C4-2B (cell line): ENCODE measurements at regions not wholly inside any gene's neighbourhood (a gene's known extent, or its start where the extent isn't known, plus 50 kb on each side); places are given as distances from the start of the nearest gene placed in this dataset.

Experiments
- H3K27ac ChIP-seq: fragments of 450-650 bp; 2 replicates; pipeline ENCODE4 v1.5.1; 2017
- ZFX ChIP-seq: fragments of 450-650 bp; IDR thresholded peaks from 2 replicates; pipeline ENCODE4 v1.6.1; 2017
- TF ChIP-seq, protein P1 (sequence below): fragments of 450-650 bp; conservative IDR thresholded peaks from 2 replicates; pipeline ENCODE4 v1.5.1; 2017; ENCODE audit warnings: mild to moderate bottlenecking

DNA sequence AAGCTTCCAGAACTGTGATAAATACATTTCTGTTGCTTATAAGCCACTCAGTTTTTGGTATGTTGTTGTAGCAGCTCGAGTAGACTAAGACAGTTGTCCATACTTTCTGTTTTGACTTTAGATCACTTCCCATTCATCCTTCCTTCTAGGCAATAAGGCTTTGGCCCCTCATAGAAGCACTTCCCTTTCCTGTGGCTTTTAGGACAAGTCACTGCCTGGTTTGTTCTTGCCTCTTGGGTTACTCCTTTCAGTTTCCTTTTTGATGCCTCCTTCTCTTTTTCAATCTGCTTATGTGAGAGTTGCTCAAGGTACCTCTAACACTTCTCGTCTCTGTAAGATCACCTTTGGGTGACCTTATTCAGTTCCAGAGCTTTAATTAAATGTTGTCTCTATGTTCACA, 72.4 kb upstream of the NTRK2 start:
- TF ChIP-seq, protein P1, sequence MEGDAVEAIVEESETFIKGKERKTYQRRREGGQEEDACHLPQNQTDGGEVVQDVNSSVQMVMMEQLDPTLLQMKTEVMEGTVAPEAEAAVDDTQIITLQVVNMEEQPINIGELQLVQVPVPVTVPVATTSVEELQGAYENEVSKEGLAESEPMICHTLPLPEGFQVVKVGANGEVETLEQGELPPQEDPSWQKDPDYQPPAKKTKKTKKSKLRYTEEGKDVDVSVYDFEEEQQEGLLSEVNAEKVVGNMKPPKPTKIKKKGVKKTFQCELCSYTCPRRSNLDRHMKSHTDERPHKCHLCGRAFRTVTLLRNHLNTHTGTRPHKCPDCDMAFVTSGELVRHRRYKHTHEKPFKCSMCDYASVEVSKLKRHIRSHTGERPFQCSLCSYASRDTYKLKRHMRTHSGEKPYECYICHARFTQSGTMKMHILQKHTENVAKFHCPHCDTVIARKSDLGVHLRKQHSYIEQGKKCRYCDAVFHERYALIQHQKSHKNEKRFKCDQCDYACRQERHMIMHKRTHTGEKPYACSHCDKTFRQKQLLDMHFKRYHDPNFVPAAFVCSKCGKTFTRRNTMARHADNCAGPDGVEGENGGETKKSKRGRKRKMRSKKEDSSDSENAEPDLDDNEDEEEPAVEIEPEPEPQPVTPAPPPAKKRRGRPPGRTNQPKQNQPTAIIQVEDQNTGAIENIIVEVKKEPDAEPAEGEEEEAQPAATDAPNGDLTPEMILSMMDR, result no peak
- no peak for TF ChIP-seq ZFX
- H3K27ac ChIP-seq, result no peak overlapping the region

DNA sequence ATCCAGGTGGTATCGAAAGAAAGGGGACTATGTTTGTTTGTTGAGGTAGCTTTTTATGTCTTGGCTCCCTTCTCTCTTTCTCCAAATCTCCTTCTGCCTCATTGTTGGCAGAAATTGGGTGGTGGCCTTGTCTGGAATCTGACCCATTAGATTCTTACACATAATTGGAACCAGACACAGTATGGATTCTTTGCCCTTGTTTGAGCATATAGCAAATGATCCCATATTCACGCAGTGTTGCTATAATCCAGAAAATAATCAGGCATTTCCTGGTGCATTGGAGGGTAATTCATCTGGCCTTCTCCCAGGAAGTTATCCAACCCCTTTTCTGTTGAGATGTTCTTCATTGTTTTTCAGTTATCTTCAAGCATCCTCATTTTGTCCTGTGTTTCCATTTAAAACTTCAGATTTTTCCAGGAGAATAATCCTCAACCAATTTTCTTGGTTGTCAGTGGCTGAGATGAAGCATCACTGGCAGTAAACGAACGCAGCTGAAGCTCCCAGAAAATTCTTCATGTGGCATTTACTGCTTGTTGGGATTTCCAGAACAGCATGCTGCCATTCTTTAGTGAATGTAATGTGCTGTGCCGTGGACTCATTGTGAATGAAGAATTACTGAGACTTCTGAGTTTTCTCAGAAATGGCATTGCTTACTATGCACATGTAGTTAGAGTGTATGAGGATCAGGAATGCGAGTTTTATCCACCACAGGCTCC, 70.5 kb upstream of the NTRK2 start:
- H3K27ac ChIP-seq, result no peak overlapping the region
- TF ChIP-seq, protein P1, result no peak
- TF ChIP-seq ZFX, result no peak

DNA sequence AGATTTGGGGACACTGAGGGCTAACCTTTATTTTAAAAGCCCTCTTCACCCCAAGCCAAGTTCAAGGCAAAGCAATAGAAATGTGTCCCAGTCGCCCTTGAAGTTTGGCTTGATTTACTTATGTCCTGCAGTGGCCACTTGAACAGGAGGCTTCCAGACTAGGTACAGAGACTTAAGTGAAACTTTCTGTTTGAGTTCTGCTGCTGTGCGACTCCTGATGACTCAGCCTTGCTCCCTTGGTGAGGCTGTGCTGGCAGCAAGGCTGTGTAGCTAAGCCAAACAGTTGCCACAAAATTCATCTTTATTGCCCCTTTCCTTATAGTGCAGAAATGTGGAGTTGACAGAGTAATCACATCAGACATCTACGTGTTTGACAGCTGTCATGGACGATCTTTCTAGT, 68.8 kb upstream of the NTRK2 start:
- TF ChIP-seq, protein P1, result no peak
- TF ChIP-seq ZFX, result no peak
- H3K27ac ChIP-seq, result no peak overlapping the region

DNA sequence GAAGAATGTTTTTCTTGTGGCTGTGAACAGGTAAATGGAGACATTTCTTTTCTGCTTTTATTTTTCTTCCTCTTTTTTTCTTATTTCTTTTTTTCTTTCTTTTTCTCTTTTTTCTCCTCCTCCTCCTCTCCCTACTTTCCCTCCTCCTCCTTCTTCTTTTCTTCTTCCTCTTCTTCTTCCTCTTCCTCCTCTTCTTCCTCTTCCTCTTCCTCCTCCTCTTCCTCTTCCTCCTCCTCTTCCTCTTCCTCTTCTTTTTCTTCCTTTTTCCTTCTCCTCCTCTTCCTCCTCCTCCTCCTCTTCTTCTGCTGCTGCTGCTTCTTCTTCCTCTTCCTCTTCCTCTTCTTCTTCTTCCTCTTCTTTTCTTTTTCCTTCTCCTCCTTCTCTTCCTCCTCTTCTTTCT, 65.3 kb upstream of the NTRK2 start:
- TF ChIP-seq, protein P1, result no peak
- H3K27ac ChIP-seq, result no peak overlapping the region

DNA sequence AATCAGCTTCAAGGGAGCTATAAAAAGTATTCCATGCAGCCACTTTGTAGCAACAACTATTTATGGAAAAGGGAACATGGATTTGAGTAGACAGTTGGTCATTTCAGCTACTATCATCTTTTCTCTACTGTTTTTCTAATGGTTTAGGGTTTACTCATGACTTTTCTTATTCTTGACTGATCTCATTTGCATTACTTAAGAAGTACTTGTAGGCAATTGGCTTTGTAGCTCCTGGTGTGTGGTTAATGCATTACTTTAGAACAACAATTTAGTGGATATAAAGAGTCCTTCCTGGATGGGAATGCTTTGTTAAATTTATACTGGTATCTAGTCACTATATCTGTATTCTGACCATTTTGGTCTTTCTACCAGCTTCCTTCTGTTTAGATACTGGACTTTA, 59.8 kb upstream of the NTRK2 start:
- no peak overlapping the region for H3K27ac ChIP-seq
- no peak for TF ChIP-seq ZFX
- TF ChIP-seq, protein P1, result no peak

DNA sequence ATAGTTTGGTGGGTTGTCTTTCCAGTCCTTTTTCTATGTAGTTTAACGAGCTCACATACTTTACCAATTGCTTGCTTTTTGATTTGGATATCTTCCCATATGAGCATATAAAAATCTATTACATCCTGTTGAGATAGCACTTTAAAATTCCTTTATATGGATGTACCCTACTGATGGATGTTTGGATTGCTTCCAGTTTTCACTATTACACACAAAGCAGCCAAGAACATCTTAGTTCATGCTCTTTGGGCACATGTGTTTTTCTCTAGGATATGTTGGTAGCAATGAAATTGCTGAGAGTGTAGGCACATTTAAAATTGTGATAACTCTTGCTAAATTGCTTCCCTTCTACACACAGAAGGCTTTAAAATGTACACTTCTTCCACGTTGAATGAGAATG, 56.1 kb upstream of the NTRK2 start:
- TF ChIP-seq, protein P1, result no peak
- no peak for TF ChIP-seq ZFX
- no peak overlapping the region for H3K27ac ChIP-seq

DNA sequence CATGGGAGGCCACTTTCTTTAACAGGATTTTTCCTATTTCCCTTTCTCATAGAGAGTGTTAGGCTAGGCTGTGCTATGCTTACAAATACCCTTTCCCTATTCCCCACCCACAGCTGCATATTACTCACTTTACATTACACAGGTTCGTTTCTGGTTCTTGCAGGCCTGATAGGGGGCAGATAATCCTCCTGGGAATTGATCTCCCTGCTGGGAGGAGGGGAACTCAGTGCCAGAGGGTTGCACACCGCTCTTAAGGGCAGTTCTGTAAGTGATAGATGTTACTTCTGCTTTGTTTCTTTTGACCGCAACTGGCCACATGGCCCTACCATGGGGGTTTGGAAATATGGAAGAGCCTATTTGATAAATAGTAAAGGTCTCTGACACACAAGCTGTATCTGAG, 54.0 kb upstream of the NTRK2 start:
- TF ChIP-seq ZFX, result no peak
- TF ChIP-seq, protein P1, result no peak
- peak overlapping the region; percentile 31; the same call in 1 of the 2 replicates for H3K27ac ChIP-seq
